Gastrocnemius medialis (tissue), 4 donors: ENCODE measurements at regions not wholly inside any gene's neighbourhood (a gene's known extent, or its start where the extent isn't known, plus 50 kb on each side); places are given as distances from the start of the nearest gene placed in this dataset.

Source experiments
- ATAC-seq, 2 donors: fragments of 150-250 bp; one replicate each; pipeline ENCODE4 v1.9.1; 2016
- DNase-seq, 2 donors: peaks; one replicate each; pipeline ENCODE4 v3.0.0-alpha.2; 2019
- H3K27ac ChIP-seq, 4 donors: fragments of 200-600 bp; sonication (generic); 1 replicate in 1 of 4; 2 replicates in 3 of 4; pipeline ENCODE4 v1.5.1; 2016 to 2018; ENCODE audit warnings: mild to moderate bottlenecking in 2 of 4, moderate library complexity in 1 of 4
- H3K27me3 ChIP-seq, 3 donors: fragments of 200-600 bp; sonication (generic) in 2 of 3; 1 replicate in 1 of 3; 2 replicates in 2 of 3; pipeline versions ENCODE4 v1.5.1 to v1.6.0; 2016 to 2019; ENCODE audit warnings: mild to moderate bottlenecking in 1 of 3, moderate library complexity in 1 of 3
- H3K36me3 ChIP-seq, 2 donors: fragments of 200-600 bp; sonication (generic) in 1 of 2; one replicate each; pipeline ENCODE4 v1.5.1; 2017 to 2018
- H3K4me1 ChIP-seq, 2 donors: fragments of 200-600 bp; sonication (generic) in 1 of 2; one replicate each; pipeline ENCODE4 v1.5.1; 2016 to 2017; ENCODE audit warnings: mild to moderate bottlenecking in 2 of 2
- H3K4me3 ChIP-seq, 4 donors: fragments of 200-600 bp; sonication (generic) in 3 of 4; 1 replicate in 1 of 4; 2 replicates in 3 of 4; pipeline ENCODE4 v1.5.1; 2016 to 2019; ENCODE audit warnings: mild to moderate bottlenecking in 2 of 4
- H3K9me3 ChIP-seq, 3 donors: fragments of 200-600 bp; sonication (generic) in 2 of 3; 1 replicate in 1 of 3; 2 replicates in 2 of 3; pipeline ENCODE4 v1.5.1; 2016 to 2019
- POLR2A ChIP-seq, 2 donors: fragments of 450-650 bp; IDR thresholded peaks; one replicate each; pipeline ENCODE4 v1.6.1; 2017; ENCODE audit warnings: antibody characterized with exemption in 2 of 2, mild to moderate bottlenecking in 2 of 2, moderate library complexity in 2 of 2
- in situ Hi-C, 4 donors: fragments of 200-750 bp; cut with MboI; loops; one replicate each; pipeline versions ENCODE4 v1.15.0 to v1.8.0; 2017; ENCODE audit warnings: low sequenced_read_pairs in 4 of 4
- intact Hi-C: fragments of 100-400 bp; cut with DNase I; formaldehyde crosslinking; loops from one replicate; pipeline ENCODE4 v1.15.1; 2023; ENCODE audit warnings: low total_unique reads
- TF ChIP-seq, protein P1 (sequence below), 5 experiments: fragments of 450-650 bp in 3 of 5; fragments of 200-600 bp in 2 of 5; sonication (generic) in 2 of 5; IDR thresholded peaks in 4 of 5; conservative IDR thresholded peaks in 1 of 5; 1 replicate in 4 of 5; 2 replicates in 1 of 5; pipeline ENCODE4 v1.5.1; 2016 to 2019; ENCODE audit warnings: antibody characterized with exemption in 5 of 5, mild to moderate bottlenecking in 3 of 5, moderate library complexity in 3 of 5

DNA sequence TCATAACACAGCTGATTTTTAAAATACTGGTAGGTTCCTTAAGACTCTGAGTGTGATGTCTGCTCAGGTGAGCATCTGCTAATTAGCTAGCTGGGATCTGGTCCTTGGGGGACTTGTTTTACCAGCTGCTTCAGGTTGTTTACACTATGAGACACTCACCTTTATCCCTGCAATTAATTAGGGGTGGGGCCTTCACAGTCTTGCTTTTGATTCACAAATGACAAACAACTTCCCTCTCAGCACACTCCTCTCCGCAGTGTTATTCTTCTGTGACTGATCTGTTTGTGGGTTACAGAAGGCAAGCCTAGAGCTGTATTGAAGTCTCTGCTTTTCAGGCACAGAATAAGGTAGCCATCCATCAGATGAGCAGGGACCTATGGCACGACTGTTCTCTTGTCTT is 62.0 kb upstream of the CD83 start:
- TF ChIP-seq, protein P1, sequence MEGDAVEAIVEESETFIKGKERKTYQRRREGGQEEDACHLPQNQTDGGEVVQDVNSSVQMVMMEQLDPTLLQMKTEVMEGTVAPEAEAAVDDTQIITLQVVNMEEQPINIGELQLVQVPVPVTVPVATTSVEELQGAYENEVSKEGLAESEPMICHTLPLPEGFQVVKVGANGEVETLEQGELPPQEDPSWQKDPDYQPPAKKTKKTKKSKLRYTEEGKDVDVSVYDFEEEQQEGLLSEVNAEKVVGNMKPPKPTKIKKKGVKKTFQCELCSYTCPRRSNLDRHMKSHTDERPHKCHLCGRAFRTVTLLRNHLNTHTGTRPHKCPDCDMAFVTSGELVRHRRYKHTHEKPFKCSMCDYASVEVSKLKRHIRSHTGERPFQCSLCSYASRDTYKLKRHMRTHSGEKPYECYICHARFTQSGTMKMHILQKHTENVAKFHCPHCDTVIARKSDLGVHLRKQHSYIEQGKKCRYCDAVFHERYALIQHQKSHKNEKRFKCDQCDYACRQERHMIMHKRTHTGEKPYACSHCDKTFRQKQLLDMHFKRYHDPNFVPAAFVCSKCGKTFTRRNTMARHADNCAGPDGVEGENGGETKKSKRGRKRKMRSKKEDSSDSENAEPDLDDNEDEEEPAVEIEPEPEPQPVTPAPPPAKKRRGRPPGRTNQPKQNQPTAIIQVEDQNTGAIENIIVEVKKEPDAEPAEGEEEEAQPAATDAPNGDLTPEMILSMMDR (IDR thresholded peaks at IDR 0.05 in 4 of 5, conservative IDR thresholded peaks at IDR 0.05 in 1 of 5): no peak
- TF ChIP-seq POLR2A (IDR thresholded peaks at IDR 0.05): no peak
- H3K27ac ChIP-seq: no peak overlapping the region
- no peak for ATAC-seq
- no peaks in the 10 kb centered on the region for H3K36me3 ChIP-seq
- intact Hi-C loops (no loop called here), in situ Hi-C loops (loop anchor here in 3 of 4 donors (25.0 kb wide), 3 partner anchors 268 to 718 kb away; partner anchors contain the start of genes SIRT5 (in 1 of the 3) and TBC1D7 (in 1 of the 3))
- H3K27me3 ChIP-seq: peaks cover 0 to 10% (median 0%) of the 10 kb centered on the region in 3 donors
- no peaks in the 10 kb centered on the region for H3K9me3 ChIP-seq
- DNase-seq: no peak
- H3K4me1 ChIP-seq: no peaks in the 10 kb centered on the region
- H3K4me3 ChIP-seq: no peak overlapping the region

- DNase-seq (no peak), ATAC-seq (no peak)
- no peak for TF ChIP-seq POLR2A (IDR thresholded peaks at IDR 0.05)
- TF ChIP-seq, protein P1 (IDR thresholded peaks at IDR 0.05 in 4 of 5, conservative IDR thresholded peaks at IDR 0.05 in 1 of 5): no peak
- Histone ChIP-seq H3K27ac (no peak overlapping the region), H3K4me1 (no peaks in the 10 kb centered on the region), H3K36me3 (no peaks in the 10 kb centered on the region), H3K27me3 (peaks cover 0 to 19% (median 10%) of the 10 kb centered on the region in 3 donors), H3K4me3 (no peak overlapping the region), H3K9me3 (no peaks in the 10 kb centered on the region)
- in situ Hi-C loops (loop anchor here in 3 of 4 donors (25.0 kb wide), 3 partner anchors 271 to 721 kb away; partner anchors contain the start of genes SIRT5 (in 1 of the 3) and TBC1D7 (in 1 of the 3)), intact Hi-C loops (no loop called here)
Observed at GRCh38 chr6:14058029-14058695, 59.4 kb upstream of the CD83 start.

GRCh38 chr6:14058735-14059134 is 58.8 kb upstream of the CD83 start:
- no peaks in the 10 kb centered on the region for H3K4me1 ChIP-seq
- peaks cover 0 to 23% (median 10%) of the 10 kb centered on the region in 3 donors for H3K27me3 ChIP-seq
- no peaks in the 10 kb centered on the region for H3K9me3 ChIP-seq
- DNase-seq: no peak
- TF ChIP-seq, protein P1 (IDR thresholded peaks at IDR 0.05 in 4 of 5, conservative IDR thresholded peaks at IDR 0.05 in 1 of 5): no peak
- no peak for TF ChIP-seq POLR2A (IDR thresholded peaks at IDR 0.05)
- no peak for ATAC-seq
- in situ Hi-C loops (loop anchor here in 3 of 4 donors (25.0 kb wide), 3 partner anchors 271 to 721 kb away; partner anchors contain the start of genes SIRT5 (in 1 of the 3) and TBC1D7 (in 1 of the 3)), intact Hi-C loops (no loop called here)
- H3K27ac ChIP-seq: no peak overlapping the region
- H3K36me3 ChIP-seq: no peaks in the 10 kb centered on the region
- no peak overlapping the region for H3K4me3 ChIP-seq

GRCh38 chr6:14059791-14060436 is 57.7 kb upstream of the CD83 start:
- TF ChIP-seq POLR2A (IDR thresholded peaks at IDR 0.05): no peak
- TF ChIP-seq, protein P1 (IDR thresholded peaks at IDR 0.05 in 4 of 5, conservative IDR thresholded peaks at IDR 0.05 in 1 of 5): no peak
- no peak overlapping the region for H3K27ac ChIP-seq
- H3K36me3 ChIP-seq: no peaks in the 10 kb centered on the region
- peaks cover 0 to 23% (median 10%) of the 10 kb centered on the region in 3 donors for H3K27me3 ChIP-seq
- DNase-seq (peak in 1 of 2 donors; percentile 12), ATAC-seq (no peak)
- intact Hi-C loops (no loop called here), in situ Hi-C loops (loop anchor here (5.0 to 25.0 kb wide), 7 partner anchors 145 to 723 kb away; partner anchors contain the start of genes SIRT5 (in 1 of the 4) and TBC1D7 (in 1 of the 4))
- no peak overlapping the region for H3K4me3 ChIP-seq
- H3K4me1 ChIP-seq: no peaks in the 10 kb centered on the region
- H3K9me3 ChIP-seq: no peaks in the 10 kb centered on the region
